GM19240 (cell line): ENCODE measurements at regions not wholly inside any gene's neighbourhood (a gene's known extent, or its start where the extent isn't known, plus 50 kb on each side); places are given as distances from the start of the nearest gene placed in this dataset.
"Not testable (repeated sequence)": the region's sequence is repeated elsewhere in the genome, so short reads cannot be mapped to it uniquely, and the experiment has no call there.

ENCODE experiments used
- DNase-seq: peaks from one replicate; pipeline ENCODE4 v3.0.0; 2011; ENCODE audit warnings: low spot score; ENCODE audit not compliant: insufficient read length

- no peak for DNase-seq
Observed at GRCh38 chr3:34584971-34585370, 786.5 kb downstream of the PDCD6IP start.

- DNase-seq, result no peak
Observed at GRCh38 chr3:34599595-34599994, 801.2 kb downstream of the PDCD6IP start.

GRCh38 chr3:34619990-34620389 is 821.6 kb downstream of the PDCD6IP start:
- no peak for DNase-seq

GRCh38 chr3:34626699-34627098 is 828.3 kb downstream of the PDCD6IP start:
- DNase-seq, result no peak

GRCh38 chr3:34634939-34635338 is 836.5 kb downstream of the PDCD6IP start:
- no peak for DNase-seq

- DNase-seq, result no peak
Observed at GRCh38 chr3:34635352-34635850, 837.0 kb downstream of the PDCD6IP start.

- no peak for DNase-seq
Observed at GRCh38 chr3:34646911-34647460, 848.6 kb downstream of the PDCD6IP start.

- DNase-seq, result no peak
Observed at GRCh38 chr3:34650131-34650530, 851.7 kb downstream of the PDCD6IP start.

GRCh38 chr3:34668915-34669314 is 870.5 kb downstream of the PDCD6IP start:
- no peak for DNase-seq

GRCh38 chr3:34669490-34669889 is 871.1 kb downstream of the PDCD6IP start:
- DNase-seq, result no peak

- no peak for DNase-seq
Observed at GRCh38 chr3:34675383-34676120, 877.1 kb downstream of the PDCD6IP start.

GRCh38 chr3:34676436-34676835 is 878.0 kb downstream of the PDCD6IP start:
- no peak for DNase-seq

- no peak for DNase-seq
Observed at GRCh38 chr3:34678575-34678974, 880.1 kb downstream of the PDCD6IP start.

GRCh38 chr3:34679055-34679454 is 880.6 kb downstream of the PDCD6IP start:
- not testable (repeated sequence) for DNase-seq

GRCh38 chr3:34683851-34684250 is 885.4 kb downstream of the PDCD6IP start:
- DNase-seq, result no peak

- no peak for DNase-seq
Observed at GRCh38 chr3:34686541-34686940, 888.1 kb downstream of the PDCD6IP start.

- no peak for DNase-seq
Observed at GRCh38 chr3:34687671-34688070, 889.2 kb downstream of the PDCD6IP start.

GRCh38 chr3:34696831-34697230 is 898.4 kb downstream of the PDCD6IP start:
- no peak for DNase-seq

- no peak for DNase-seq
Observed at GRCh38 chr3:34703053-34703452, 904.6 kb downstream of the PDCD6IP start.

GRCh38 chr3:34724916-34725499 is 914.3 kb upstream of the ARPP21 start:
- no peak for DNase-seq

GRCh38 chr3:34725774-34726173 is 913.6 kb upstream of the ARPP21 start:
- no peak for DNase-seq

GRCh38 chr3:34727700-34728099 is 911.6 kb upstream of the ARPP21 start:
- no peak for DNase-seq

GRCh38 chr3:34742151-34742550 is 897.2 kb upstream of the ARPP21 start:
- DNase-seq, result no peak
